Brain microvascular endothelial cell (primary cell): ENCODE measurements at regions not wholly inside any gene's neighbourhood (a gene's known extent, or its start where the extent isn't known, plus 50 kb on each side); places are given as distances from the start of the nearest gene placed in this dataset.

ENCODE experiments used
- DNase-seq: peaks from one replicate; pipeline ENCODE4 v3.0.0-alpha.2; 2020
- H3K27ac ChIP-seq: fragments of 250-450 bp; sonication (Bioruptor Pico); 2 replicates; pipeline ENCODE4 v1.5.1; 2020; ENCODE audit warnings: mild to moderate bottlenecking, moderate library complexity
- H3K27me3 ChIP-seq: fragments of 250-450 bp; sonication (Bioruptor Pico); replicated peaks from 2 replicates; pipeline ENCODE4 v1.5.1; 2020; ENCODE audit warnings: mild to moderate bottlenecking
- H3K36me3 ChIP-seq: fragments of 250-450 bp; sonication (Bioruptor Pico); replicated peaks from 2 replicates; pipeline ENCODE4 v1.5.1; 2020; ENCODE audit warnings: mild to moderate bottlenecking
- H3K4me3 ChIP-seq: 2 replicates; pipeline ENCODE4 v1.5.1; 2011; ENCODE audit warnings: low read depth, mild to moderate bottlenecking, control low read depth, low read length, moderate library complexity
- CTCF ChIP-seq: IDR thresholded peaks from 2 replicates; pipeline ENCODE4 v1.5.1; 2011; ENCODE audit warnings: low read depth, mild to moderate bottlenecking, moderate library complexity, low read length, control low read depth, inconsistent platforms; ENCODE audit errors: missing control alignments
- in situ Hi-C: cut with HindIII; loops from 2 replicates; pipeline ENCODE4 v1.10.0; 2017; ENCODE audit warnings: low sequenced_read_pairs, low pct_ligation_motif_present

GRCh38 chr15:96086164-96086563 is 244.3 kb upstream of the NR2F2 start:
- no peak for DNase-seq
- in situ Hi-C loops: no loop called here
- no peak for TF ChIP-seq CTCF
- Histone ChIP-seq H3K36me3 (no peaks in the 10 kb centered on the region), H3K27ac (no peak overlapping the region), H3K4me3 (no peak overlapping the region), H3K27me3 (no peaks in the 10 kb centered on the region)

DNA sequence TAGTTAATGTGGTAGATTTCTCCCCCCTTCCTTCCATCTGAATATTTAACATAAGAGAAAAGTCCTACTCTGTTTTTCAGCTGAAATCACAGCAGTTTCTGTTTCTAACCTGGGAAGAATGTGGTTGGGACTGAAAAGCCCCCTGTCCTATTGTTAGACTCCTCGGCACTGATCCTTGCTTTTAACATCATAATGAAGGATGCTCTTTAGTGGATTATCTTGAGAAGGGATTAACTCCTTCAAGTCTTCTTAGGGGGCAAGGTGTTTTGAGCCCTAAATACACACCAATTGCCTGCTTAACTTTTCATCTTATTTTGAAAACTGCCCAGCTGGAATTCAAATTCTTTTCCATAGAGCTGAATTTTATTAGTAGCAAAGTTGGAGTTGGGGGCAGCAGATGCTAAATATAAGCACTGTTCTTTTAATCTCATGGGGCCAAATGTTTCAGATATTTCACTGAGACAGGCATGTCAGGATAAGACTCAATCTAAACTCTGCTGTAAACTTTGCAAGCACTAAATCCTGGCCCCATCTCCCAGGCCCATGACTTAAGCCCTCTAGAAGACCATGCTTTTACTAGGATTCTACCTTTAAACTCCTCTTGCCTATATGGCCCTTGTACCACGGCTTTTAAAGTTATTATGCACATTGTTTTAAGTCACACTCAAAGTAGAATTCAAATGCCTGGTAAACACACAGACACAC is 243.2 kb upstream of the NR2F2 start:
- H3K4me3 ChIP-seq: no peak overlapping the region
- no peaks in the 10 kb centered on the region for H3K36me3 ChIP-seq
- TF ChIP-seq CTCF: no peak
- H3K27ac ChIP-seq: no peak overlapping the region
- DNase-seq: no peak
- H3K27me3 ChIP-seq: no peaks in the 10 kb centered on the region
- in situ Hi-C loops: no loop called here

DNA sequence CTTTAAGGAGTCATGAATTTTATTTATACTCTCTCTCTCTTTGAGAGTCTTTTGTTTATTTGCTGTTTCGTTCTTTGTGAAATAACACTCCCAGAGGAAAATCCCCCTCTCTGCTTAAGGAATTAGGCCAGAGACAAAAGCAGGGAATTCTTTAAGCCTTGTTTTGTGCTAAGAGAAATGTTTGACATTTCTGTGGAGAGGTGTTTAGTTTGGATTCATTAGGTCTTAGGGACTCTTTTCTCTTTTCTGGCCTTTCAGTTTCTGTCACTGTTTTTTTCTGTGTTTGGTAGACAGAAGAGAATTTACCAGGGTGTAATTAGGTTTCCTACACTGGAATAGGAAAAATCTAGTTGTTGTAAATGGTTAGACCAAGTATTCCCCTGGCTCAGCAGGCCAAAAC is 241.8 kb upstream of the NR2F2 start:
- Histone ChIP-seq H3K36me3 (no peaks in the 10 kb centered on the region), H3K4me3 (no peak overlapping the region), H3K27ac (no peak overlapping the region), H3K27me3 (no peaks in the 10 kb centered on the region)
- in situ Hi-C loops: no loop called here
- no peak for DNase-seq
- no peak for TF ChIP-seq CTCF

- in situ Hi-C loops: no loop called here
- Histone ChIP-seq H3K27me3 (no peaks in the 10 kb centered on the region), H3K27ac (no peak overlapping the region), H3K36me3 (no peaks in the 10 kb centered on the region), H3K4me3 (no peak overlapping the region)
- no peak for DNase-seq
- TF ChIP-seq CTCF: no peak
These were observed 241.0 kb upstream of the NR2F2 start for GRCh38 chr15:96089405-96090058.

DNA sequence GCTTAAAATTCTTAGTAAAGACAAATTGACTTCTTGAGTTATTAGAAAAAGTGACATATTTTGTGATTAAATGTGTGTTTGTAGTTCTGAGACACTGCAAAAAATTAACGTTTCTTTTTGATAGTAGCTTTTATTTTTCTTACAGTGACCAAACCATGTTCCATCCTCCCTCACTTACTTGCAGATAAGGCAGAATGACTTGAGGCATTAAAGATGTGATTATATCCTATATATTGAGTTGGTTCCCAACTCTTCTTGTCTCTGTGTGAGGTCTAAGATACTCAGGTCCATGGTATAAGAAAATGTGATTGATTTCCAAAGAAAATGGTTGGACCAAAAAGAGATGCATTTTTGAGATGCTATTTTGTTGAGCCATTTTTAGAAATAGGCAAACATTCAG is 238.3 kb upstream of the NR2F2 start:
- no peak for DNase-seq
- TF ChIP-seq CTCF: no peak
- Histone ChIP-seq H3K36me3 (no peaks in the 10 kb centered on the region), H3K4me3 (no peak overlapping the region), H3K27ac (no peak overlapping the region), H3K27me3 (no peaks in the 10 kb centered on the region)
- in situ Hi-C loops: no loop called here

GRCh38 chr15:96093063-96093462 is 237.4 kb upstream of the NR2F2 start:
- in situ Hi-C loops: no loop called here
- no peak for DNase-seq
- H3K27ac ChIP-seq: no peak overlapping the region
- H3K36me3 ChIP-seq: no peaks in the 10 kb centered on the region
- no peak for TF ChIP-seq CTCF
- no peak overlapping the region for H3K4me3 ChIP-seq
- H3K27me3 ChIP-seq: no peaks in the 10 kb centered on the region
